SU-DHL-6 (cell line): ENCODE measurements at regions not wholly inside any gene's neighbourhood (a gene's known extent, or its start where the extent isn't known, plus 50 kb on each side); places are given as distances from the start of the nearest gene placed in this dataset.

Experiments
- EZH2phosphoT487 ChIP-seq: fragments of 200-600 bp; sonication (generic), shearing (Covaris generic); conservative IDR thresholded peaks from 2 replicates; pipeline ENCODE4 v1.6.1; 2018; ENCODE audit warnings: mild to moderate bottlenecking, antibody characterized with exemption, low read length, moderate library complexity, mixed read lengths
- TF ChIP-seq, protein P1 (sequence below): fragments of 200-600 bp; sonication (generic); IDR thresholded peaks from one replicate; pipeline ENCODE4 v1.5.1; 2017; ENCODE audit warnings: antibody characterized with exemption, mild to moderate bottlenecking, low read length, moderate library complexity; ENCODE audit not compliant: insufficient read depth, poor library complexity, severe bottlenecking

DNA sequence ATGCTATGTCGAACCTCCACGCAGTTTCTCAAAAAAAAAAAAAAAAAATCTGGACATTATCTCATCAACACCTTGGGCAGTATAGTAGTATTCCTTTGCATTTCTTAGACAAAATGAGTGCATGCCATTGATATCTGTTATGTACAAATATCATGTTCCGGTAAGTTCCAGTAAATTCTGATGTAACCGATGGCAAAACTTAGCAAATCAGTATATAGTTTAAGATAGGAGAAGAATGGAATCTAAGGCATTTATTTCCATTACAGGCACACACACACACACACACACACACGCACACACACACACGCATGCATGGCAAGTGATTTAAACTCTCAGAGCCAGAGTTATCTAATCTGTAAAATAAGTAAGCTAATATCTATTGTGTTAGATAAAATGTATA is 356.5 kb upstream of the TUSC1 start:
- TF ChIP-seq, protein P1, sequence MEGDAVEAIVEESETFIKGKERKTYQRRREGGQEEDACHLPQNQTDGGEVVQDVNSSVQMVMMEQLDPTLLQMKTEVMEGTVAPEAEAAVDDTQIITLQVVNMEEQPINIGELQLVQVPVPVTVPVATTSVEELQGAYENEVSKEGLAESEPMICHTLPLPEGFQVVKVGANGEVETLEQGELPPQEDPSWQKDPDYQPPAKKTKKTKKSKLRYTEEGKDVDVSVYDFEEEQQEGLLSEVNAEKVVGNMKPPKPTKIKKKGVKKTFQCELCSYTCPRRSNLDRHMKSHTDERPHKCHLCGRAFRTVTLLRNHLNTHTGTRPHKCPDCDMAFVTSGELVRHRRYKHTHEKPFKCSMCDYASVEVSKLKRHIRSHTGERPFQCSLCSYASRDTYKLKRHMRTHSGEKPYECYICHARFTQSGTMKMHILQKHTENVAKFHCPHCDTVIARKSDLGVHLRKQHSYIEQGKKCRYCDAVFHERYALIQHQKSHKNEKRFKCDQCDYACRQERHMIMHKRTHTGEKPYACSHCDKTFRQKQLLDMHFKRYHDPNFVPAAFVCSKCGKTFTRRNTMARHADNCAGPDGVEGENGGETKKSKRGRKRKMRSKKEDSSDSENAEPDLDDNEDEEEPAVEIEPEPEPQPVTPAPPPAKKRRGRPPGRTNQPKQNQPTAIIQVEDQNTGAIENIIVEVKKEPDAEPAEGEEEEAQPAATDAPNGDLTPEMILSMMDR = no peak
- no peak for TF ChIP-seq EZH2phosphoT487
